ENCODE measurements at regions not wholly inside any gene's neighbourhood (a gene's known extent, or its start where the extent isn't known, plus 50 kb on each side); places are given as distances from the start of the nearest gene placed in this dataset.

- H3K4me3 ChIP-seq (ENCODE audit: low read depth, low read length) = no peak overlapping the region
- no CpG with 5 or more reads among the region's 2 CpGs for WGBS (ENCODE audit: extremely low coverage, insufficient coverage, insufficient read length)
- H4K8ac ChIP-seq (ENCODE audit: low read depth, low read length) = no peak overlapping the region
- no peak overlapping the region for H3K9ac ChIP-seq (ENCODE audit: low read length)
- no peak overlapping the region for H3K4ac ChIP-seq (ENCODE audit: low read depth, low read length)
- H2BK12ac ChIP-seq (ENCODE audit: low read length) = no peak overlapping the region
- no peaks in the 10 kb centered on the region for H3K79me2 ChIP-seq (ENCODE audit: control insufficient read depth, insufficient read depth, low read length, poor library complexity)
- H2AFZ ChIP-seq (ENCODE audit: insufficient read depth, low read length, poor library complexity) = no peak overlapping the region
- no peak overlapping the region for H3K27ac ChIP-seq (ENCODE audit: low read depth, low read length)
- H3K4me1 ChIP-seq (ENCODE audit: control insufficient read depth in 1 of 2, insufficient read depth in 2 of 2, low read length in 2 of 2) = no peaks in the 10 kb centered on the region
- H4K12ac ChIP-seq (ENCODE audit: low read depth, low read length) = no peak overlapping the region
- H3K14ac ChIP-seq (ENCODE audit: low read length) = no peak overlapping the region
- H3K4me2 ChIP-seq (ENCODE audit: low read length) = no peak overlapping the region
- H3K36me3 ChIP-seq (ENCODE audit: control insufficient read depth in 1 of 2, insufficient read depth in 2 of 2, low read length in 2 of 2) = no peaks in the 10 kb centered on the region
- DNase-seq = no peak
- H3K27me3 ChIP-seq (ENCODE audit: insufficient read depth, low read length) = no peaks in the 10 kb centered on the region
- no peak overlapping the region for H3K18ac ChIP-seq (ENCODE audit: low read length)
- H3K23ac ChIP-seq (ENCODE audit: low read length) = no peak overlapping the region
- no peak overlapping the region for H2AK5ac ChIP-seq (ENCODE audit: low read length)
- H3K79me1 ChIP-seq (ENCODE audit: low read length) = no peaks in the 10 kb centered on the region
- no peak overlapping the region for H4K91ac ChIP-seq (ENCODE audit: low read depth, low read length)
- no peak overlapping the region for H2BK5ac ChIP-seq (ENCODE audit: low read depth, low read length, poor library complexity)
- no peaks in the 10 kb centered on the region for H3K9me3 ChIP-seq (ENCODE audit: insufficient read depth, low read depth, low read length)
- no peak overlapping the region for H2BK120ac ChIP-seq (ENCODE audit: insufficient read depth, low read length, poor library complexity)
These were observed 62.7 kb upstream of the ARID2 start for GRCh38 chr12:45666816-45667215.

- H3K27me3 ChIP-seq (ENCODE audit: insufficient read depth, low read length) = no peaks in the 10 kb centered on the region
- H3K4ac ChIP-seq (ENCODE audit: low read depth, low read length) = no peak overlapping the region
- no peak overlapping the region for H3K27ac ChIP-seq (ENCODE audit: low read depth, low read length)
- H3K4me1 ChIP-seq (ENCODE audit: control insufficient read depth in 1 of 2, insufficient read depth in 2 of 2, low read length in 2 of 2) = no peaks in the 10 kb centered on the region
- DNase-seq = no peak
- H3K36me3 ChIP-seq (ENCODE audit: control insufficient read depth in 1 of 2, insufficient read depth in 2 of 2, low read length in 2 of 2) = no peaks in the 10 kb centered on the region
- no peaks in the 10 kb centered on the region for H3K9me3 ChIP-seq (ENCODE audit: insufficient read depth, low read depth, low read length)
- H2BK5ac ChIP-seq (ENCODE audit: low read depth, low read length, poor library complexity) = no peak overlapping the region
- H2BK12ac ChIP-seq (ENCODE audit: low read length) = no peak overlapping the region
- WGBS (ENCODE audit: extremely low coverage, insufficient coverage, insufficient read length) = no CpG with 5 or more reads among the region's 2 CpGs
- no peak overlapping the region for H3K14ac ChIP-seq (ENCODE audit: low read length)
- H3K23ac ChIP-seq (ENCODE audit: low read length) = no peak overlapping the region
- H3K9ac ChIP-seq (ENCODE audit: low read length) = no peak overlapping the region
- H4K12ac ChIP-seq (ENCODE audit: low read depth, low read length) = no peak overlapping the region
- no peak overlapping the region for H3K18ac ChIP-seq (ENCODE audit: low read length)
- no peak overlapping the region for H2AK5ac ChIP-seq (ENCODE audit: low read length)
- no peak overlapping the region for H2AFZ ChIP-seq (ENCODE audit: insufficient read depth, low read length, poor library complexity)
- no peak overlapping the region for H3K4me2 ChIP-seq (ENCODE audit: low read length)
- H4K91ac ChIP-seq (ENCODE audit: low read depth, low read length) = no peak overlapping the region
- no peak overlapping the region for H3K4me3 ChIP-seq (ENCODE audit: low read depth, low read length)
- no peaks in the 10 kb centered on the region for H3K79me1 ChIP-seq (ENCODE audit: low read length)
- H2BK120ac ChIP-seq (ENCODE audit: insufficient read depth, low read length, poor library complexity) = no peak overlapping the region
- no peak overlapping the region for H4K8ac ChIP-seq (ENCODE audit: low read depth, low read length)
- no peaks in the 10 kb centered on the region for H3K79me2 ChIP-seq (ENCODE audit: control insufficient read depth, insufficient read depth, low read length, poor library complexity)
These were observed 61.7 kb upstream of the ARID2 start for GRCh38 chr12:45667761-45668160.

- no peak overlapping the region for H2BK12ac ChIP-seq (ENCODE audit: low read length)
- no peak for DNase-seq
- no peaks in the 10 kb centered on the region for H3K79me1 ChIP-seq (ENCODE audit: low read length)
- H3K79me2 ChIP-seq (ENCODE audit: control insufficient read depth, insufficient read depth, low read length, poor library complexity) = no peaks in the 10 kb centered on the region
- H3K36me3 ChIP-seq (ENCODE audit: control insufficient read depth in 1 of 2, insufficient read depth in 2 of 2, low read length in 2 of 2) = no peaks in the 10 kb centered on the region
- H4K8ac ChIP-seq (ENCODE audit: low read depth, low read length) = no peak overlapping the region
- H2AFZ ChIP-seq (ENCODE audit: insufficient read depth, low read length, poor library complexity) = no peak overlapping the region
- no peak overlapping the region for H3K18ac ChIP-seq (ENCODE audit: low read length)
- H4K91ac ChIP-seq (ENCODE audit: low read depth, low read length) = no peak overlapping the region
- no CpG with 5 or more reads among the region's 1 CpG for WGBS (ENCODE audit: extremely low coverage, insufficient coverage, insufficient read length)
- H4K12ac ChIP-seq (ENCODE audit: low read depth, low read length) = no peak overlapping the region
- H3K27ac ChIP-seq (ENCODE audit: low read depth, low read length) = no peak overlapping the region
- no peak overlapping the region for H3K23ac ChIP-seq (ENCODE audit: low read length)
- no peak overlapping the region for H3K4me2 ChIP-seq (ENCODE audit: low read length)
- no peak overlapping the region for H3K4me3 ChIP-seq (ENCODE audit: low read depth, low read length)
- no peak overlapping the region for H3K14ac ChIP-seq (ENCODE audit: low read length)
- H2BK5ac ChIP-seq (ENCODE audit: low read depth, low read length, poor library complexity) = no peak overlapping the region
- no peak overlapping the region for H3K4ac ChIP-seq (ENCODE audit: low read depth, low read length)
- no peak overlapping the region for H2AK5ac ChIP-seq (ENCODE audit: low read length)
- no peaks in the 10 kb centered on the region for H3K27me3 ChIP-seq (ENCODE audit: insufficient read depth, low read length)
- no peaks in the 10 kb centered on the region for H3K4me1 ChIP-seq (ENCODE audit: control insufficient read depth in 1 of 2, insufficient read depth in 2 of 2, low read length in 2 of 2)
- H2BK120ac ChIP-seq (ENCODE audit: insufficient read depth, low read length, poor library complexity) = no peak overlapping the region
- no peak overlapping the region for H3K9ac ChIP-seq (ENCODE audit: low read length)
- H3K9me3 ChIP-seq (ENCODE audit: insufficient read depth, low read depth, low read length) = no peaks in the 10 kb centered on the region
These were observed 60.9 kb upstream of the ARID2 start for GRCh38 chr12:45668641-45669040.

GRCh38 chr12:45669093-45669492 is 60.4 kb upstream of the ARID2 start:
- Histone ChIP-seq H3K36me3 (ENCODE audit: control insufficient read depth in 1 of 2, insufficient read depth in 2 of 2, low read length in 2 of 2) (no peaks in the 10 kb centered on the region), H2BK12ac (ENCODE audit: low read length) (no peak overlapping the region), H4K8ac (ENCODE audit: low read depth, low read length) (no peak overlapping the region), H2BK120ac (ENCODE audit: insufficient read depth, low read length, poor library complexity) (no peak overlapping the region), H3K23ac (ENCODE audit: low read length) (no peak overlapping the region), H3K27me3 (ENCODE audit: insufficient read depth, low read length) (no peaks in the 10 kb centered on the region), H3K4ac (ENCODE audit: low read depth, low read length) (no peak overlapping the region), H2AK5ac (ENCODE audit: low read length) (no peak overlapping the region), H3K79me2 (ENCODE audit: control insufficient read depth, insufficient read depth, low read length, poor library complexity) (no peaks in the 10 kb centered on the region), H4K12ac (ENCODE audit: low read depth, low read length) (no peak overlapping the region), H3K4me3 (ENCODE audit: low read depth, low read length) (no peak overlapping the region), H3K27ac (ENCODE audit: low read depth, low read length) (no peak overlapping the region), H3K79me1 (ENCODE audit: low read length) (no peaks in the 10 kb centered on the region), H2BK5ac (ENCODE audit: low read depth, low read length, poor library complexity) (no peak overlapping the region), H3K18ac (ENCODE audit: low read length) (no peak overlapping the region), H2AFZ (ENCODE audit: insufficient read depth, low read length, poor library complexity) (no peak overlapping the region), H3K9me3 (ENCODE audit: insufficient read depth, low read depth, low read length) (no peaks in the 10 kb centered on the region), H4K91ac (ENCODE audit: low read depth, low read length) (no peak overlapping the region), H3K9ac (ENCODE audit: low read length) (no peak overlapping the region), H3K14ac (ENCODE audit: low read length) (no peak overlapping the region), H3K4me2 (ENCODE audit: low read length) (no peak overlapping the region), H3K4me1 (ENCODE audit: control insufficient read depth in 1 of 2, insufficient read depth in 2 of 2, low read length in 2 of 2) (no peaks in the 10 kb centered on the region)
- no peak for DNase-seq
- WGBS (ENCODE audit: extremely low coverage, insufficient coverage, insufficient read length) = no CpG with 5 or more reads among the region's 1 CpG
